ENCODE measurements at regions not wholly inside any gene's neighbourhood (a gene's known extent, or its start where the extent isn't known, plus 50 kb on each side); places are given as distances from the start of the nearest gene placed in this dataset.

DNA sequence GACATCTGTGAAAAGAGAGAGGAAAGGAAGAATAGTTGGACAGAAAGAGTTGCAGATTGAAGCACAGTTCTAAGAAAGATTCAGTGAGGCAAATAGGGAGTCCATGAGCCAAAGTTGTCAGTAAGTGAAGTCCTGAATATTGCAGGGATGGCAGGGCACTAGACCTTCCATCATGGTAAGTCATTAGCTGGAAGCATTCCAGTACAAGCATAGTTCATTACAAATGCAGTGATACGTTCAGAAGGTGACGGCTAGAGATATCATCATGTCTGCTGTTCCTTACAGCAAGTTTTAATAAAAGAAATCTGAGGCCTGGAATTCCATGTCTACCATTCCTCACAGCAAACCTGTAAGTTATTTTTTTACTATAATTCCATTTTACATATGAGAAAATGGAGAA lies 720.1 kb downstream of the GBE1 start:
- H3K4me3 ChIP-seq (ENCODE audit: low read depth, low read length), result no peak overlapping the region
- DNase-seq, result no peak
- H3K4me3 Mint-ChIP-seq, result no peak overlapping the region

DNA sequence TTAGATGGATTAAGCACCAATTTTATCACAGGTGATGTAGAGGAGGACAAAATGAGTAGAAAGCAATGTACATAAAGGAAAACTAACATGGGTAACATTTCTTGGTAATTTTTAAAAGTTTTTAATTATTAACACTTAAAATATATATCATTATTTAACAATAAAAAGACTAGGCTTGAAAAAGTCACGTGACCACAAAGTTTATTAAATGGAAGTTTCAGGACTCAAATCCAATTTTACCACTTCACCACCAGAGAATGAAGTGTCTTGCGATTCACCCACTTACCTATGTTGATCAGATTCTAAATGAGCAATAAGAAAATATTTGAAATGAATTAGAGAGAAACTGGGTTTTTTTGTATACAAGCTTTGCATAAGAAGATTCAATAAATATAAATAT lies 721.3 kb downstream of the GBE1 start:
- Histone ChIP-seq H3K4me1 (ENCODE audit: control insufficient read depth, insufficient read depth, low read length, poor library complexity, severe bottlenecking) (no peaks in the 10 kb centered on the region), H3K9me3 (ENCODE audit: control insufficient read depth in 2 of 2, low read length in 2 of 2) (peaks cover 0 to 4% of the 10 kb centered on the region in 2 experiments), H3K36me3 (ENCODE audit: control insufficient read depth, insufficient read depth, low read length) (no peaks in the 10 kb centered on the region), H3K27ac (ENCODE audit: insufficient read depth, low read length, poor library complexity, severe bottlenecking) (no peak overlapping the region), H3K27me3 (ENCODE audit: control insufficient read depth, insufficient read depth, low read length) (no peaks in the 10 kb centered on the region), H3K4me3 (ENCODE audit: low read depth, low read length) (no peak overlapping the region)
- no peak for DNase-seq
- no peaks in the 10 kb centered on the region for H3K27me3 Mint-ChIP-seq
- no peaks in the 10 kb centered on the region for H3K36me3 Mint-ChIP-seq
- no peaks in the 10 kb centered on the region for H3K4me1 Mint-ChIP-seq
- H3K4me3 Mint-ChIP-seq, result no peak overlapping the region
- H3K9me3 Mint-ChIP-seq, result peaks cover 3 to 13% (median 4%) of the 10 kb centered on the region in 7 donors
- ATAC-seq (ENCODE audit: low read depth in 2 of 2), result no peak
- no peak overlapping the region for H3K27ac Mint-ChIP-seq

More for the DNA sequence above, 720.1 kb downstream of the GBE1 start:
- Histone ChIP-seq H3K36me3 (ENCODE audit: control insufficient read depth, insufficient read depth, low read length) (no peaks in the 10 kb centered on the region), H3K4me1 (ENCODE audit: control insufficient read depth, insufficient read depth, low read length, poor library complexity, severe bottlenecking) (no peaks in the 10 kb centered on the region), H3K27me3 (ENCODE audit: control insufficient read depth, insufficient read depth, low read length) (no peaks in the 10 kb centered on the region), H3K27ac (ENCODE audit: insufficient read depth, low read length, poor library complexity, severe bottlenecking) (no peak overlapping the region), H3K9me3 (ENCODE audit: control insufficient read depth in 2 of 2, low read length in 2 of 2) (peaks cover 0 to 4% of the 10 kb centered on the region in 2 experiments)
- H3K27ac Mint-ChIP-seq, result no peak overlapping the region
- H3K4me1 Mint-ChIP-seq, result no peaks in the 10 kb centered on the region
- H3K27me3 Mint-ChIP-seq, result no peaks in the 10 kb centered on the region
- H3K36me3 Mint-ChIP-seq, result no peaks in the 10 kb centered on the region
- H3K9me3 Mint-ChIP-seq, result peaks cover 3 to 14% (median 4%) of the 10 kb centered on the region in 7 donors
- ATAC-seq (ENCODE audit: low read depth in 2 of 2), result no peak

DNA sequence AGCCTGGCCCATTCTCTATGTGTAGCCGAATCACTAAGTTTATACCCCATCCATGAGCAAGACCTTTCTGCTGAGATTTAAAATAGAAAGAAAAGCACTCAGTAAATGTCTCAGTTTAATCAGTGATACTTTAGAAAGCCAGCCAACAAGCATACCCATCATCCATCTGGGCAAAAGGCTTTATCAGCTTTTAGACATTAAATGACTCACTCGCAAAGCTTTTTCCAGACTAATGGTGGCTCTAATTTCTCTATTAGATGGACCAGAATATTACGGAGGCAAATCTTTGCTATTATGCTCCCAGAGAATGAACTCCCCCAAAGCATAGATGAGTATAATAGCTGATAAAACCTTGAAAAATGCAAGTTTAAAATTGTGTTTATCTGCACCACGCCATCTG lies 727.8 kb downstream of the GBE1 start:
- Histone ChIP-seq H3K36me3 (ENCODE audit: control insufficient read depth, insufficient read depth, low read length) (no peaks in the 10 kb centered on the region), H3K27ac (ENCODE audit: insufficient read depth, low read length, poor library complexity, severe bottlenecking) (no peak overlapping the region), H3K27me3 (ENCODE audit: control insufficient read depth, insufficient read depth, low read length) (no peaks in the 10 kb centered on the region), H3K4me3 (ENCODE audit: low read depth, low read length) (no peak overlapping the region), H3K4me1 (ENCODE audit: control insufficient read depth, insufficient read depth, low read length, poor library complexity, severe bottlenecking) (no peaks in the 10 kb centered on the region), H3K9me3 (ENCODE audit: control insufficient read depth in 2 of 2, low read length in 2 of 2) (peaks cover 0 to 4% of the 10 kb centered on the region in 2 experiments)
- Mint-ChIP-seq H3K9me3 (peaks cover 0 to 14% (median 6%) of the 10 kb centered on the region in 7 donors), H3K27me3 (no peaks in the 10 kb centered on the region), H3K27ac (no peak overlapping the region), H3K36me3 (no peaks in the 10 kb centered on the region), H3K4me3 (no peak overlapping the region), H3K4me1 (no peaks in the 10 kb centered on the region)
- no peak for DNase-seq
- ATAC-seq (ENCODE audit: low read depth in 2 of 2), result no peak

DNA sequence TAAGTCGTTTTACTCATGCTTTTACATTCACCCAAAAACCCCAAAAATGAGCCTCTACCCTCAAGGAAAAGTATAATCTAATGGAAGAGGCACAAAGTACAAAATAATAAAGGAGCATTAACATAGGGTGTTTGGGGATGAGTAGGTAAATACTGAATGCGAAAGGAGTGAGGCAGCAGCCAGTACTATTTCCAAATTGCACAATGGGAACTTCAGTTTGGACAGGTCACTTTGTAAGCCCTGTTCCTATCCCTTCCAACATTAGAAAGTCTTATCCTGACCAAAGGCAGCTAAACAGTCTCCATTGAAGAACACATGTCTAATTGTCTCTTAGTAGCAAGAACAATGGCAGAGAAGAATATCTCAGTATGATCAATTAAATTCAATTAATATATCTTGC lies 728.3 kb downstream of the GBE1 start:
- H3K4me1 Mint-ChIP-seq, result no peaks in the 10 kb centered on the region
- Histone ChIP-seq H3K36me3 (ENCODE audit: control insufficient read depth, insufficient read depth, low read length) (no peaks in the 10 kb centered on the region), H3K27me3 (ENCODE audit: control insufficient read depth, insufficient read depth, low read length) (no peaks in the 10 kb centered on the region), H3K4me3 (ENCODE audit: low read depth, low read length) (no peak overlapping the region), H3K27ac (ENCODE audit: insufficient read depth, low read length, poor library complexity, severe bottlenecking) (no peak overlapping the region), H3K9me3 (ENCODE audit: control insufficient read depth in 2 of 2, low read length in 2 of 2) (peaks cover 0 to 4% of the 10 kb centered on the region in 2 experiments), H3K4me1 (ENCODE audit: control insufficient read depth, insufficient read depth, low read length, poor library complexity, severe bottlenecking) (no peaks in the 10 kb centered on the region)
- H3K9me3 Mint-ChIP-seq, result peaks cover 0 to 16% (median 6%) of the 10 kb centered on the region in 7 donors
- H3K27me3 Mint-ChIP-seq, result no peaks in the 10 kb centered on the region
- no peaks in the 10 kb centered on the region for H3K36me3 Mint-ChIP-seq
- no peak overlapping the region for H3K27ac Mint-ChIP-seq
- no peak for ATAC-seq (ENCODE audit: low read depth in 2 of 2)
- no peak overlapping the region for H3K4me3 Mint-ChIP-seq
- DNase-seq, result no peak

DNA sequence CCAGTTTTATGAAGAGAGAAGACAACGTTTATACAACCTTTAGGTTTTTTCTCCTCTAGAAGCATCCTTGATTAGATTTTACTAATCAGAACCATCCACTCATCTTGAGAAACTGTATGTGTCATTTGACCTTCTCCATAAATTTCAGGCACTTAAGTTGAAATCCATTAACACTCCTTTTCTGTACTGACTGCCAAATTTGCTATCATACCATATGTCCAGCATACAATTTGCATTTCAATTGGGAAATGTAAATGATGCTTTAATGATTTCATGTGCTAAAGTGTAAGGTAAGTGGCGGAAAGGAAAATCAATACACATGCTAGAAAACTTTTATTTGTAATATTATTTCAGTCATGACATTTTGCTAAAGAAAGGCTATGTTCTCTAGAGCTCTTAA lies 731.6 kb downstream of the GBE1 start:
- Mint-ChIP-seq H3K4me3 (no peak overlapping the region), H3K27ac (no peak overlapping the region), H3K36me3 (no peaks in the 10 kb centered on the region), H3K27me3 (no peaks in the 10 kb centered on the region), H3K4me1 (no peaks in the 10 kb centered on the region), H3K9me3 (peaks cover 0 to 24% (median 5%) of the 10 kb centered on the region in 7 donors)
- ATAC-seq (ENCODE audit: low read depth in 2 of 2) (no peak), DNase-seq (no peak)
- no peak overlapping the region for H3K4me3 ChIP-seq (ENCODE audit: low read depth, low read length)
- H3K36me3 ChIP-seq (ENCODE audit: control insufficient read depth, insufficient read depth, low read length), result no peaks in the 10 kb centered on the region
- no peak overlapping the region for H3K27ac ChIP-seq (ENCODE audit: insufficient read depth, low read length, poor library complexity, severe bottlenecking)
- H3K27me3 ChIP-seq (ENCODE audit: control insufficient read depth, insufficient read depth, low read length), result no peaks in the 10 kb centered on the region
- peaks cover 0 to 4% of the 10 kb centered on the region in 2 experiments for H3K9me3 ChIP-seq (ENCODE audit: control insufficient read depth in 2 of 2, low read length in 2 of 2)
- H3K4me1 ChIP-seq (ENCODE audit: control insufficient read depth, insufficient read depth, low read length, poor library complexity, severe bottlenecking), result no peaks in the 10 kb centered on the region

DNA sequence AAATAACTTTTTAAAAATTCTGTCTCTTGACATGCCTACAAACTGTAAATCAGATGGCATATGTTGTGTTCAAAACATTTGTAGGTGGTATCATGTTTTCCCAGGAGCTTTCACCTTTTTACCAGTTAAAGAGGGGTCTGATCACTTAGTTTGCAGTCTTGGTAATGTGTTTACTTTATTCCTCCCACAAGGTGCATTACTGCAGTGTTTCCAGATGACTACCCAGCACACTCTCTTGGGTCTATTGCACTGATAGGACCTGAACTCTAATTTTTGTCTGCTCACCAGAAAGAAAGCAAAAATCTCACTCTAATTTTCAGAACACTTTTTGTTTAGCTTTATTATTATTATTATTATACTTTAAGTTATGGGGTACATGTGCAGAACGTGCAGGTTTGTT lies 734.1 kb downstream of the GBE1 start:
- Mint-ChIP-seq H3K27ac (no peak overlapping the region), H3K36me3 (no peaks in the 10 kb centered on the region), H3K27me3 (no peaks in the 10 kb centered on the region), H3K4me1 (no peaks in the 10 kb centered on the region), H3K4me3 (no peak overlapping the region), H3K9me3 (peaks cover 2 to 23% (median 6%) of the 10 kb centered on the region in 7 donors)
- H3K4me1 ChIP-seq (ENCODE audit: control insufficient read depth, insufficient read depth, low read length, poor library complexity, severe bottlenecking), result no peaks in the 10 kb centered on the region
- H3K27ac ChIP-seq (ENCODE audit: insufficient read depth, low read length, poor library complexity, severe bottlenecking), result no peak overlapping the region
- ATAC-seq (ENCODE audit: low read depth in 2 of 2), result no peak
- DNase-seq, result no peak
- H3K9me3 ChIP-seq (ENCODE audit: control insufficient read depth in 2 of 2, low read length in 2 of 2), result no peaks in the 10 kb centered on the region
- no peaks in the 10 kb centered on the region for H3K27me3 ChIP-seq (ENCODE audit: control insufficient read depth, insufficient read depth, low read length)
- H3K36me3 ChIP-seq (ENCODE audit: control insufficient read depth, insufficient read depth, low read length), result no peaks in the 10 kb centered on the region
- no peak overlapping the region for H3K4me3 ChIP-seq (ENCODE audit: low read depth, low read length)

DNA sequence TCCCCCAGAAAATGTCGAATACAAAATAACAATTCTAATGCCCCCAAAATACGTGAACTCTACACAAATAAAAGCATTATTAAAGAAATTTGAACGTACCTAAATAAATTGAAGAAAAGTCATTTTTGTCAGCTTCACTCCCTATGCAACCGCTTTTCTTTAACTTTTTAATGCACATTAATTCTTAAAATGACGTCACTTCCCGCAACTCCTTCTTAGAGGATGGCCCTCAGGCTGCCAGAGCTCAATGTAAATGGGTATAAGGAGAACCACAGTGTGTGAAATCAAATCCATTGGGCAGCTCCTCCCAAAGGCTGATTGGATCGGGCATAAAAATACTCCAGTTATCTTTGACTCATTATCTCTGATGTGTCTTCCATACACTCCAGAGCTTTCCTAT lies 736.9 kb downstream of the GBE1 start:
- DNase-seq (no peak), ATAC-seq (ENCODE audit: low read depth in 2 of 2) (no peak)
- H3K27me3 ChIP-seq (ENCODE audit: control insufficient read depth, insufficient read depth, low read length), result no peaks in the 10 kb centered on the region
- Mint-ChIP-seq H3K36me3 (no peaks in the 10 kb centered on the region), H3K27me3 (no peaks in the 10 kb centered on the region), H3K27ac (no peak overlapping the region), H3K9me3 (peaks cover 2 to 27% (median 5%) of the 10 kb centered on the region in 7 donors), H3K4me1 (no peaks in the 10 kb centered on the region), H3K4me3 (no peak overlapping the region)
- no peaks in the 10 kb centered on the region for H3K36me3 ChIP-seq (ENCODE audit: control insufficient read depth, insufficient read depth, low read length)
- H3K4me3 ChIP-seq (ENCODE audit: low read depth, low read length), result no peak overlapping the region
- no peaks in the 10 kb centered on the region for H3K4me1 ChIP-seq (ENCODE audit: control insufficient read depth, insufficient read depth, low read length, poor library complexity, severe bottlenecking)
- H3K27ac ChIP-seq (ENCODE audit: insufficient read depth, low read length, poor library complexity, severe bottlenecking), result no peak overlapping the region
- H3K9me3 ChIP-seq (ENCODE audit: control insufficient read depth in 2 of 2, low read length in 2 of 2), result no peaks in the 10 kb centered on the region

DNA sequence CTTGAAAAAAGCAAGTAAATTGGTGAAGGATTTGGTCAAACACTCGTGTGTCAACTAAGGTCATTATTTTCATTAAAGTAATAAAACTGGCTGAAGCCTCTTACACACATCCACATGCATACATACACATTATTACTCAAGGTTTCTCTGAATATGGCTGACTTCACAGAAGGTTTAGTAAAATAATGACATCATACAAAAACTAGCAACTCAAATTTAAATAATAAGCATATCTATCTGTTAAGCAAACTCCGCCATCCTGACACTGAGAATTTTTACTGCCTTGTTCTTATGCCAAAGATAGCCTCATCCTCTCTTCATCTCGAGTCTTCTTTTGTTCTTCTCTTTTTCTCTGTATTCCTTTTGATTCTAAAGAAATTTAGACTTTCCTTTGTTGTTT lies 739.1 kb downstream of the GBE1 start:
- DNase-seq, result no peak
- no peaks in the 10 kb centered on the region for H3K27me3 Mint-ChIP-seq
- H3K9me3 Mint-ChIP-seq, result peaks cover 0 to 25% (median 9%) of the 10 kb centered on the region in 7 donors

More for the DNA sequence above, 739.1 kb downstream of the GBE1 start:
- Mint-ChIP-seq H3K4me3 (no peak overlapping the region), H3K36me3 (no peaks in the 10 kb centered on the region), H3K27ac (no peak overlapping the region), H3K4me1 (no peaks in the 10 kb centered on the region)
- Histone ChIP-seq H3K4me3 (ENCODE audit: low read depth, low read length) (no peak overlapping the region), H3K4me1 (ENCODE audit: control insufficient read depth, insufficient read depth, low read length, poor library complexity, severe bottlenecking) (no peaks in the 10 kb centered on the region), H3K9me3 (ENCODE audit: control insufficient read depth in 2 of 2, low read length in 2 of 2) (peaks cover 0 to 2% of the 10 kb centered on the region in 2 experiments), H3K27ac (ENCODE audit: insufficient read depth, low read length, poor library complexity, severe bottlenecking) (no peak overlapping the region), H3K36me3 (ENCODE audit: control insufficient read depth, insufficient read depth, low read length) (no peaks in the 10 kb centered on the region), H3K27me3 (ENCODE audit: control insufficient read depth, insufficient read depth, low read length) (no peaks in the 10 kb centered on the region)
- ATAC-seq (ENCODE audit: low read depth in 2 of 2), result no peak
